OCI-LY7 (cell line): ENCODE measurements at regions not wholly inside any gene's neighbourhood (a gene's known extent, or its start where the extent isn't known, plus 50 kb on each side); places are given as distances from the start of the nearest gene placed in this dataset.

Experiments
- CTCF ChIP-seq: fragments of 200-600 bp; sonication (generic); conservative IDR thresholded peaks from 2 replicates; pipeline ENCODE4 v1.5.1; 2014; ENCODE audit warnings: mild to moderate bottlenecking, antibody characterized with exemption, low read length, moderate library complexity, mixed read lengths
- EZH2phosphoT487 ChIP-seq: fragments of 200-600 bp; sonication (generic); IDR thresholded peaks from 2 replicates; pipeline ENCODE4 v1.6.1; 2018; ENCODE audit warnings: low read depth, borderline replicate concordance, mild to moderate bottlenecking, mixed run types, antibody characterized with exemption, low read length, moderate library complexity, mixed read lengths

GRCh38 chr21:22743085-22743484 is 1744.9 kb downstream of the NCAM2 start:
- no peak for TF ChIP-seq CTCF
- TF ChIP-seq EZH2phosphoT487: no peak
